GM18861 (cell line): ENCODE measurements at regions not wholly inside any gene's neighbourhood (a gene's known extent, or its start where the extent isn't known, plus 50 kb on each side); places are given as distances from the start of the nearest gene placed in this dataset.
"Not testable (repeated sequence)": the region's sequence is repeated elsewhere in the genome, so short reads cannot be mapped to it uniquely, and the experiment has no call there.

Source experiments
- ATAC-seq: cut with Tn5 transposase; IDR thresholded peaks from one replicate; pipeline ENCODE4 v1.9.1; 2021; ENCODE audit not compliant: unreplicated experiment

DNA sequence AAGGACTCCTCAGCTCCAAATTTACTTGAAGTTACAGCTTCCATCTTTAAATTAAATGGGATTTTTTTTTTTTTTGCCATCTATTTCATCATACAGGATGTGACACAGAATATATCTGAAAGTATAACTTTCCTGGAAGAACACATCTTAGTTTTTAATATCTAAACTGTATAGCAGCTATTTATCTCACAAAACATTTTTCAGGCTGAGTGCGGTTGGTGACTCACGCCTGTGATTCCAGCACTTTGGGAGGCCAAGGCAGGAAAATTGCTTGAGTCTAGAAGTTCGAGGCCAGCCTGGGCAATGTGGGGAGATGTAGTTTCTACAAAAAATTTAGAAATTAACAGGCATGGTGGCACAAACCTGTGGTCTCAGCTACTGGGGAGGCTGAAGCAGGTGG, 142.3 kb upstream of the KCNJ18 start:
- ATAC-seq, result not testable (repeated sequence)

DNA sequence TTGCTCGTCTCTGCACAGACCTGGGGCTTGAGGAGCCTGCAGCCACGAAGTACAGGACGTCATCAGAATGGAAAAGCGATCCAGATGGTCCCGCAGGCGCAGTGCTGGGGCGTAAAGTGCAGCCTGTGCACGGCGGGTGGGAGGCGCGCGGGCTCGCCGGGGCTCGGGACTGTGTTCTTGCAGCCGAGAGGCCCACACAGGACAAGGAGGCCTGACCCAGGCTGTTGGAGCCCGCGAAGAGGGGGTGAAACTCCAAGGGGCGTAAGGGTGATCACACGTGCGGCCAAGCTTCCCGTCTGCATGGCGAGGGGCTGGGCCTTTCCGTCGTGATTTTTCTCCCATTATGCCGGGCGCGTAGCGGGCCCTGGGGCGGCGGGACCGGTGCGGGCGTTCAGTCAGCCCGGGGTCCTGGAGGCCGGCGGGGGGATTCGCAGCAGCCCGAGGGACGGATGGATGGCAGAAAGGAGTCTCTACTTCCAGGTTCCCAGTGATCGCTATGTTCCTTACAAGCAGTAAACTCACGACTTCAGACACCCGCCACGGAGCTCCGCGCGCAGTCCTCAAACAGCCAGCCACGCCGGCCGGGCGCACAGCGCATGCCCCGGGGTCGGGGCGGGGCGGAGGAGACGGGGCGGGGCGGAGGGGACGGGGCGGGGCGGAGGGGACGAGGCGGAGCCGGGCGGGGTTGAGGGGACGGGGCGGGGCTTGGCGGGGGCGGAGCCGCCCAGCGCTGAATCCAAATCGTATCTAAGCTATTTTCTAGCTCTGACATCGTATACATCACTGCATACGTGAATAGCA, 141.0 kb upstream of the KCNJ18 start:
- no peak for ATAC-seq

DNA sequence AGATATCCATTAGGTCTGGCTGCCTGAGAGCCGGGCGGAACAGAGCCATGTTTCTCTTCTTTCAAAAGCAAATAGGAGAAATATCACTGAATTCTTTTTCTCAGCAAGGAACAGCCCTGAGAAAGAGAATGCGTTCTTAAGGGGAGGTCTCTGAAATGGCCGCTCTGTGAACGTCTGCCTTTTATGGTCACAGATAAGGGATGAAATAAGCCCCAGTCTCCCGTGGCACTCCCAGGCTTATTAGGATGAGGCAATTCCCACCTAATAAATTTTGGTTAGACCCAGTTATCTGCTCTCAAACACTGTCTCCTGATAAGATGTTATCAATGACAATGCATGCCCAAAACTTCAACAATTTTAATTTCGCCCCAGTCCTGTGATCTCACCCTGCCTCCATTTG, 133.4 kb upstream of the KCNJ18 start:
- not testable (repeated sequence) for ATAC-seq

DNA sequence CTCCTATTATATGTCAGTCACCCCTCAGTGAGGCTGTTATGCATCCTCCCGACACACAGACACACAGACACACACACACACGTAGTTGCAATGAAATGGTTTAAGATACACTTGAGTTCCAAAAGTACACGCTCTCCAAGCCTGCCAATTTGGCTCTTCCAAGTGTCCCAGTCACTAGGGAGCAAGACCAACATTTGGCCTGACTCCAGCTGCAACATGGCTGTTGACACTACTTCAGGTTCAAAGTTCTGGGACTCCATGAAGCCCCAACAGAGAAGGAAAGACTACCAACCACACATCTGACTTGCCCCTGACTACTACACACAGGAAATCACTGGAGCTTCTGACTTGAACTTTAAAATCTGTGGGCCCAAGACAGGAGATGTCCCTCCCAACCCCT, 128.1 kb upstream of the KCNJ18 start:
- no peak for ATAC-seq

DNA sequence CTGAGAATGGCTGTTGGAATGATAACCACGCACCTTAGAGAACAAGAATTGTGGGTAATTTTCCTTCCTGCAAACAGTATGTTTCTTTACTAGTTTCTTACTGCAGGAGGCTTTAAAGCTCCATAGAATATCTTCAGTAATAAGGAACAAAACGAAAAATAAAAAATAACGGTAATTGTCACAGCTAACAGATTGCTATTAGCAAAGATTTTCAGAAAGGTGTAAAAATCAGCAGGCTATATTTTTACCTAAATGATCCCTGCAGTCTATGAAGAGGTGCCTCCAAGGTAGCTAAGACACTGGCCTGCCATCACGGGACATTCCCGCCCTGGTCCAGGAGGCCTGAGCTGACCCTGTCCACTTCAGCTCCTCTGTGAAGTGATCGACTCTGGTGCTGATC, 127.6 kb upstream of the KCNJ18 start:
- not testable (repeated sequence) for ATAC-seq

DNA sequence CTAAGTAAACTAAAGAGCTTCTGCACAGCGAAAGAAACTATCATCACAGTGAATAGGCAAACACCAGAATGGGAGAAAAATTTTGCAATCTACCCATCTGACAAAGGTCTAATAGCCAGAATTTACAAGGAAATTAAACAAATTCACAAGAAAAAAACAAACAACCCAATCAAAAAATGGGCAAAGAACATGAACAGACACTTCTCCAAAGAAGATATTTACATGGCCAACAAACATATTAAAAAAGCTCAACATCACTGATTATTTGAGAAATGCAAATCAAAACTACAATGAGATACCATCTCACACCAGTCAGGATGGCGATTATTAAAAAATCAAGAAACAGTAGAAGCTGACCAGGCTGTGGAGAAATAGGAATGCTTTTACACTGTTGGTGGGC, 121.9 kb upstream of the KCNJ18 start:
- not testable (repeated sequence) for ATAC-seq

- ATAC-seq, result not testable (repeated sequence)
Observed at GRCh38 chr17:21572148-21572547, 120.2 kb upstream of the KCNJ18 start.

GRCh38 chr17:21573271-21573960, 118.9 kb upstream of the KCNJ18 start:
- ATAC-seq, result not testable (repeated sequence)

DNA sequence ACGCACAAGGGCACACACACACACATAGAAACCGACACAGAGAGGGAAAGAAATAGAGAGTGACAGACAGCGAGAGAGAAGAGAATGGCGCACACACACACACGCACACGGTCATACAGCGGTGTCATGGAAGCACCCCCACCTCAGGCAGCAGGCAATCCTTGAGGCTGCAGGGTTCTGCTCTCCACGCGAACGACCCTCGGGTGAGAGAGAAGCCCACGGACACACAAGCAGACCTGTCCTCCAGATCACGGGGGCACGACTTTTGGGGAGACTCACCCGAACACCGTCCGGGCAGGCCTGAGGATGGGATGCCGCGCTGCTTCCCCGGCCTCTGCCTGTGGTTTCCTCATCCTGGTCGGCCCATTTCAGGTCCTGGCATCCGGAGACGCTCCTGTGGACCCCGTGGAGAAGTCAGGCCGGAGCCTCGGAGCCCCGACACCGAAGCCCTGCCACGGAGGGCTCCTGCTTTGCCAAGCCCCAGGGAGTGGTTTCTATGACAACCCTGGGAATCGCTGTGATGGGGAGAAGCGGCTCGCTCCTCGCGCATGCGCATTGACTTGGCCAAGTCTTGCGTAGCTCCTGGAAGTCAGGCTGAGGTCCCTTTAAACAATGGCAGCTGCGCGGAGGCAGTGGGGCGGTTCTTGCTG, 118.2 kb upstream of the KCNJ18 start:
- no peak for ATAC-seq

- not testable (repeated sequence) for ATAC-seq
Observed at GRCh38 chr17:21574611-21575255, 117.6 kb upstream of the KCNJ18 start.

DNA sequence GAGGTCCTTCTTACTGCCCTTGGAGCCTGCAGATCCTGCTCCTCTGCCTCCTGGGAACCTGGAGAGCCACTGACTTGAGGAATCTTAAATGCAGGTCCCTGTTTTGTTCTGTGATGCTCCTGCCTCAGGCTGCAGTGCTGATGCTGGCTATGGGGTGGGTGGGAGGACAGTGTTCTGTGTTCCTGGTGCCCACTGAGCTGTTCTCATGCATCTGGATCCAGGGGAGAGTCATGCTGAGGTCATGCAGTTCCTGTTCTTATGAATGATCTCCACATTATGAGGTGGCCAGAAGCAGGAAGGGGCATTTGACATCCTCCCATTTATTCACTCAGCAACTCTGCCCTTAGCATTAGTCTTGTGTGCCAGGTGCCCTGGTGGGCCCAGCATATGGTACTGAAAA, 113.5 kb upstream of the KCNJ18 start:
- not testable (repeated sequence) for ATAC-seq

GRCh38 chr17:21592774-21593173, 99.5 kb upstream of the KCNJ18 start:
- ATAC-seq, result no peak

- not testable (repeated sequence) for ATAC-seq
Observed at GRCh38 chr17:21593452-21594105, 98.7 kb upstream of the KCNJ18 start.

DNA sequence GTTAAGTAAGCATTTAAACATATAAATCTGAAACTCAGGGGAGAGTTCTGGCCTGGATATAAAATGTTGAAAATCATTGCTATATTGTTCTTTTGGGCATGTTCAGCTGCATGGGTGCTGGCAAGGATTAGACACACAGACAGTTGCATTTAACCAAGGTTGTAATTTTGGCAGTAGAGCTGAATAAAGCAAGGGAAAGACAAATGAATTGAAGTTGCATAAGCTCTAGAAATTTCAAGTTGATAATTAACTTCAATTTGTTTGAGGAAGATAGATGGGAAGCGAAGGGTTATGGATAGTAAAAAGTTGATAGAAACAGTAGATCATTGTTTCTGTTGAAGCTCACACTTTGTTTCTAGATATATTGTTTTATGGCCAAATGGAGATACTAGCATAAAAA, 97.2 kb upstream of the KCNJ18 start:
- ATAC-seq, result no peak

GRCh38 chr17:21602176-21602575, 90.1 kb upstream of the KCNJ18 start:
- no peak for ATAC-seq

GRCh38 chr17:21603292-21603691, 89.0 kb upstream of the KCNJ18 start:
- not testable (repeated sequence) for ATAC-seq

- ATAC-seq, result not testable (repeated sequence)
Observed at GRCh38 chr17:21611443-21611842, 80.9 kb upstream of the KCNJ18 start.

DNA sequence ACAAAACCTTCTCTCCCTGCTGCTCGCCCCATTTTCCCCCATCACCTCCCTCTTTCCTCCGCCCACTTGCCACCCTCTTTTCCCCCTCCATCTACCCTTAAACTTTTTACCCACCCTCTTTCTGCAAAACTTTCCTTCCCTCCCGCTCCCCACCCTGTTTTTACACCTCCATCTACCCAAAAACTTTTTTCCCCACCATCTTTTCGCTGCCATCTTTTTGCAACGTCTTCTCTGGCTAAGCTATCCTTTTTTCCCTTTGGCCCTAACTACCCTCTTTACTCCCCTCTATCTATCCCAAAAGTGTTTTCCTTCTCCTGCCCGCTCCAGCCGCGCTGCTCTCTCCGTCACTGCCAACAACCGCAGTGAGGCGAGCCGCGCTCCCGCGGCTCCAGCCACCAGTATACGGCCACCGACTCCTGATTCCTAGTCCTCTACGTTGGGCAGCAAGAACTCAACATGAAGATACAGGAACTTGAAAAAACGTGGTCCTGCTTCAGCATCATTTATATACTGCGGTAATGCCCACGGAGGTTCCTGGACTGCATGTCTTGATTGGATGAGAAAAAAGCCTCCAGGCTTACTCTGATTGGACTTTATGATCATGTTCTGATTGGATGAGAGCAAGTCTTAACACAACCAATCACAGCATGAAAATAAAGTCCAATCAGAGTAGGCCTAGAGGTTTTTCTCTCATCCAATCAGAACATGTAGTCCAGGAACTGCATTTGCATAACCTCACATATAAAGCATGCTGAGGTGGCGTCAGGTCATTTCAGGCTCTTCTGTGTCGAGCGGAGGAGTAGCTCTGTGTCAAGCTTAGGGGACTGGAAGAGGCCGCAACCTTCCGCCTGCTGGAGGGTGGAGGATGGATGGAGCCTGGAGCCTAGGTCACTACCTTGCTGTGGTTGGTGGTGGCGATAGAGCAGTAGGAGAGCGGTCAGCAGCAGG, 79.9 kb upstream of the KCNJ18 start:
- not testable (repeated sequence) for ATAC-seq

DNA sequence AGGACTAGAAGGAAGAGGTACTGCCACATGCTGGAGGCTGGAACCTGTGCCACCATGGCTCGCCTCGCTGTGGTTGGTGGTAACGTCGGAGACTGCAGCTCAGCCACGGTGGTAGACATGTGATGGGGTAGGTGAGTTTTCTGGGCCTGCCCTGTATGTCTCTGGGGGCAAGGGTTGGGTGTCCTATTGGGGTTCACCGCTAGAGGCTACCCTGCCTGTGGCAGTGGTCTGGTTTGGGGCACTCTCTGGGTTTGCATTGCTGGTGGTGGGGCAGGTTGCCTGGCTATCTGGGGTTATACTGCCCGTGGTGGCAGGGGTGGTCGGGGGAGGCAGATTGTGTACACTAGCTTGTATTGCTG, 79.3 kb upstream of the KCNJ18 start:
- ATAC-seq, result no peak

GRCh38 chr17:21626987-21627386, 65.3 kb upstream of the KCNJ18 start:
- not testable (repeated sequence) for ATAC-seq
